H1 (cell line): ENCODE measurements at regions not wholly inside any gene's neighbourhood (a gene's known extent, or its start where the extent isn't known, plus 50 kb on each side); places are given as distances from the start of the nearest gene placed in this dataset.

Source experiments
- CTCF ChIA-PET: fragments of 300-600 bp; sonication (Branson Sonifier 250); formaldehyde crosslinking; loops from one replicate; lab custom pipeline; 2021; ENCODE audit not compliant: partially characterized antibody; lab: Charles Lee
- POLR2A ChIA-PET: fragments of 300-600 bp; sonication (Branson Sonifier 250); formaldehyde crosslinking; loops from one replicate; lab custom pipeline; 2021; ENCODE audit warnings: inconsistent platforms; ENCODE audit not compliant: partially characterized antibody; lab: Charles Lee
- DNase-seq, 2 experiments: peaks; one replicate each; pipeline versions ENCODE4 v3.0.0 to v3.0.0-alpha.2; 2010 to 2022; ENCODE audit warnings: low spot score in 2 of 2, low read depth in 1 of 2, mixed read lengths in 1 of 2
- FAIRE-seq: peaks from 2 replicates; lab custom pipeline; 2011; peaks lifted over from hg19 to GRCh38; lab: Jason Lieb, UNC
- H2AFZ ChIP-seq: 2 replicates; pipeline ENCODE4 v1.8.1; 2012; ENCODE audit warnings: low read length, inconsistent platforms
- H2AK5ac ChIP-seq: 2 replicates; pipeline ENCODE4 v1.6.1; 2013; ENCODE audit warnings: low read depth, low read length
- H2BK120ac ChIP-seq: replicated peaks from 2 replicates; pipeline ENCODE3; 2013; ENCODE audit warnings: low read depth, low read length, inconsistent platforms
- H2BK12ac ChIP-seq: 2 replicates; pipeline ENCODE4 v1.6.1; 2013; ENCODE audit warnings: low read depth, low read length
- H2BK15ac ChIP-seq: 2 replicates; pipeline ENCODE4 v1.6.1; 2013; ENCODE audit warnings: low read length
- H2BK20ac ChIP-seq: 2 replicates; pipeline ENCODE4 v1.6.1; 2013; ENCODE audit warnings: low read length
- H2BK5ac ChIP-seq: 2 replicates; pipeline ENCODE4 v1.6.1; 2013; ENCODE audit warnings: low read depth, low read length
- H3K14ac ChIP-seq: 2 replicates; pipeline ENCODE4 v1.6.1; 2013; ENCODE audit warnings: inconsistent platforms; ENCODE audit not compliant: insufficient read length
- H3K18ac ChIP-seq: 2 replicates; pipeline ENCODE4 v1.6.1; 2013; ENCODE audit warnings: low read length; ENCODE audit errors: extremely low read depth
- H3K23ac ChIP-seq: 2 replicates; pipeline ENCODE4 v1.6.1; 2013; ENCODE audit warnings: inconsistent platforms; ENCODE audit not compliant: insufficient read length
- H3K23me2 ChIP-seq: 2 replicates; pipeline ENCODE4 v1.6.1; 2013; ENCODE audit warnings: low read depth, low read length
- H3K27ac ChIP-seq: 2 replicates; pipeline ENCODE4 v1.6.1; 2011; ENCODE audit warnings: low read depth, low read length, inconsistent platforms
- H3K27me3 ChIP-seq, 4 experiments: replicated peaks in 1 of 4; 1 replicate in 1 of 4; 2 replicates in 3 of 4; pipeline versions ENCODE4 v1.6.1 to v1.8.1; 2011 to 2013; ENCODE audit warnings: low read length in 3 of 4, mild to moderate bottlenecking in 3 of 4, inconsistent platforms in 2 of 4, mixed read lengths in 2 of 4, moderate library complexity in 1 of 4; ENCODE audit not compliant: control insufficient read depth in 3 of 4, insufficient read depth in 3 of 4; ENCODE audit errors: extremely low read depth in 1 of 4
- H3K36me3 ChIP-seq, 4 experiments: 2 replicates each; pipeline versions ENCODE4 v1.6.1 to v1.8.1; 2011 to 2013; ENCODE audit warnings: mild to moderate bottlenecking in 4 of 4, low read length in 3 of 4, moderate library complexity in 2 of 4, control low read depth in 1 of 4, inconsistent platforms in 1 of 4; ENCODE audit not compliant: insufficient read depth in 4 of 4, control insufficient read depth in 2 of 4
- H3K4ac ChIP-seq: replicated peaks from 2 replicates; pipeline ENCODE3; 2013; ENCODE audit warnings: low read length, low read depth, mixed read lengths, inconsistent platforms; ENCODE audit not compliant: insufficient read length
- H3K4me1 ChIP-seq, 4 experiments: replicated peaks in 1 of 4; 1 replicate in 1 of 4; 2 replicates in 3 of 4; pipeline versions ENCODE4 v1.6.1 to v1.8.1; 2011 to 2013; ENCODE audit warnings: low read length in 3 of 4, inconsistent platforms in 2 of 4, mixed read lengths in 1 of 4; ENCODE audit not compliant: insufficient read depth in 4 of 4, control insufficient read depth in 3 of 4
- H3K4me2 ChIP-seq, 2 experiments: 2 replicates each; pipeline versions ENCODE4 v1.6.1 to v1.8.1; 2011 to 2013; ENCODE audit warnings: low read depth in 2 of 2, low read length in 2 of 2, control low read depth in 1 of 2, inconsistent platforms in 1 of 2, mild to moderate bottlenecking in 1 of 2; ENCODE audit not compliant: insufficient read depth in 1 of 2
- H3K4me3 ChIP-seq, 4 experiments: fragments of 200-600, 300-600 bp in 1 of 4; sonication (generic), shearing (Covaris generic), sonication (Bioruptor Twin) in 1 of 4; 2 replicates each; pipeline versions ENCODE4 v1.5.1 to v1.8.1; 2011 to 2016; ENCODE audit warnings: low read length in 4 of 4, low read depth in 3 of 4, control low read depth in 2 of 4, inconsistent platforms in 2 of 4, mild to moderate bottlenecking in 2 of 4, mixed read lengths in 1 of 4, moderate library complexity in 1 of 4; ENCODE audit not compliant: insufficient read depth in 2 of 4; ENCODE audit errors: extremely low read depth in 1 of 4
- H3K56ac ChIP-seq: replicated peaks from 2 replicates; pipeline ENCODE3; 2013; ENCODE audit warnings: low read depth, mild to moderate bottlenecking, mixed read lengths, low read length, inconsistent platforms; ENCODE audit not compliant: insufficient read length
- H3K79me1 ChIP-seq: 2 replicates; pipeline ENCODE4 v1.6.1; 2013; ENCODE audit warnings: low read depth, low read length, control low read depth
- H3K79me2 ChIP-seq, 2 experiments: 2 replicates each; pipeline versions ENCODE4 v1.6.1 to v1.8.1; 2012 to 2013; ENCODE audit warnings: low read length in 2 of 2, mild to moderate bottlenecking in 2 of 2, inconsistent platforms in 1 of 2; ENCODE audit not compliant: insufficient read depth in 2 of 2, control insufficient read depth in 1 of 2
- H3K9ac ChIP-seq, 4 experiments: replicated peaks in 1 of 4; 1 replicate in 1 of 4; 2 replicates in 3 of 4; pipeline versions ENCODE4 v1.6.1 to v1.8.1; 2011 to 2013; ENCODE audit warnings: low read depth in 3 of 4, low read length in 3 of 4, control low read depth in 2 of 4, mild to moderate bottlenecking in 2 of 4, moderate library complexity in 2 of 4, inconsistent platforms in 1 of 4; ENCODE audit errors: extremely low read depth in 1 of 4
- H3K9me3 ChIP-seq, 2 experiments: 2 replicates each; pipeline versions ENCODE4 v1.6.1 to v1.8.1; 2012 to 2013; ENCODE audit warnings: mild to moderate bottlenecking in 2 of 2, moderate library complexity in 2 of 2, control low read depth in 1 of 2, inconsistent platforms in 1 of 2, low read depth in 1 of 2, low read length in 1 of 2, mixed read lengths in 1 of 2; ENCODE audit not compliant: insufficient read depth in 2 of 2
- H4K20me1 ChIP-seq, 2 experiments: replicated peaks in 1 of 2; 2 replicates each; pipeline versions ENCODE3 to v1.8.1; 2011 to 2013; ENCODE audit warnings: inconsistent platforms in 2 of 2, low read length in 2 of 2, mild to moderate bottlenecking in 1 of 2; ENCODE audit not compliant: insufficient read depth in 2 of 2, control insufficient read depth in 1 of 2
- H4K5ac ChIP-seq: 2 replicates; pipeline ENCODE4 v1.6.1; 2013; ENCODE audit warnings: low read length, low read depth, mixed read lengths, inconsistent platforms; ENCODE audit not compliant: insufficient read length
- H4K8ac ChIP-seq: 2 replicates; pipeline ENCODE4 v1.8.0; 2013; ENCODE audit warnings: mild to moderate bottlenecking, moderate library complexity, low read length, inconsistent platforms; ENCODE audit not compliant: insufficient read depth; ENCODE audit errors: extremely low read depth
- H4K91ac ChIP-seq: replicated peaks from 2 replicates; pipeline ENCODE3; 2013; ENCODE audit warnings: low read length, mixed read lengths, inconsistent platforms; ENCODE audit not compliant: insufficient read length
- BACH1 ChIP-seq: IDR thresholded peaks from 2 replicates; pipeline ENCODE4 v1.6.1; 2012; ENCODE audit warnings: low read length, improper control_type of control experiment
- CEBPB ChIP-seq: IDR thresholded peaks from 2 replicates; pipeline ENCODE4 v1.6.1; 2012; ENCODE audit warnings: low read depth, low read length
- CHD2 ChIP-seq: IDR thresholded peaks from 2 replicates; pipeline ENCODE4 v1.6.1; 2012; ENCODE audit warnings: low read length, improper control_type of control experiment
- E2F6 ChIP-seq: IDR thresholded peaks from 2 replicates; pipeline ENCODE4 v1.6.1; 2012; ENCODE audit warnings: inconsistent platforms
- EGR1 ChIP-seq: IDR thresholded peaks from 2 replicates; pipeline ENCODE4 v1.6.1; 2011; ENCODE audit warnings: low read depth, low read length, borderline replicate concordance
- EP300 ChIP-seq, 2 experiments: IDR thresholded peaks; 1 replicate in 1 of 2; 2 replicates in 1 of 2; pipeline ENCODE4 v1.6.1; 2011 to 2012; ENCODE audit warnings: low read depth in 2 of 2, low read length in 2 of 2, mild to moderate bottlenecking in 2 of 2, borderline replicate concordance in 1 of 2, inconsistent platforms in 1 of 2, moderate library complexity in 1 of 2
- KDM4A ChIP-seq: IDR thresholded peaks from one replicate; pipeline ENCODE4 v1.7.1; 2012; ENCODE audit warnings: low read depth, mild to moderate bottlenecking, moderate library complexity, low read length, inconsistent platforms; ENCODE audit not compliant: severe bottlenecking
- MAFK ChIP-seq: IDR thresholded peaks from 2 replicates; pipeline ENCODE4 v1.6.1; 2012; ENCODE audit warnings: low read depth, mild to moderate bottlenecking, improper control_type of control experiment, low read length
- PHF8 ChIP-seq: fragments of 200-600 bp; sonication (generic); conservative IDR thresholded peaks from 2 replicates; pipeline ENCODE4 v1.7.1; 2012; ENCODE audit warnings: low read depth, mild to moderate bottlenecking, inconsistent platforms, low read length, moderate library complexity
- POLR2AphosphoS5 ChIP-seq: IDR thresholded peaks from 2 replicates; pipeline ENCODE4 v1.6.1; 2011; ENCODE audit warnings: low read depth, low read length
- RFX5 ChIP-seq: IDR thresholded peaks from 2 replicates; pipeline ENCODE4 v1.6.1; 2011; ENCODE audit warnings: low read depth, low read length, improper control_type of control experiment, borderline replicate concordance
- RNF2 ChIP-seq: fragments of 200-900, 300-1000 bp; sonication (generic); IDR thresholded peaks from 2 replicates; pipeline ENCODE4 v1.7.1; 2016; ENCODE audit warnings: borderline replicate concordance, low read depth, mild to moderate bottlenecking, antibody characterized with exemption, low read length; ENCODE audit not compliant: poor library complexity, severe bottlenecking; ENCODE audit errors: missing control alignments
- SAP30 ChIP-seq: fragments of 300-600 bp; sonication (generic); IDR thresholded peaks from 2 replicates; pipeline ENCODE4 v1.7.1; 2012; ENCODE audit warnings: low read length, moderate library complexity, mild to moderate bottlenecking, inconsistent platforms; ENCODE audit not compliant: insufficient read depth, insufficient replicate concordance
- SUZ12 ChIP-seq: fragments of 200-600 bp; sonication (generic); IDR thresholded peaks from 2 replicates; pipeline ENCODE4 v1.6.1; 2012; ENCODE audit warnings: mild to moderate bottlenecking, inconsistent platforms, low read length, moderate library complexity, mixed read lengths
- WGBS, 2 experiments: shearing (Covaris generic) in 1 of 2; methylation state at CpG; one replicate each; pipeline versions ENCODE4 v1.1.6 to v1.1.7; 2013 to 2015; ENCODE audit warnings: low lambda C conversion rate in 2 of 2, mixed read lengths in 2 of 2, inconsistent platforms in 1 of 2, low coverage in 1 of 2, missing lambda C conversion rate in 1 of 2; ENCODE audit not compliant: insufficient replicate concordance in 2 of 2, insufficient coverage in 1 of 2, insufficient read length in 1 of 2; ENCODE audit errors: extremely low coverage in 1 of 2, missing lambda C conversion rate in 1 of 2; 5-methylcytosine and 5-hydroxymethylcytosine counted together

DNA sequence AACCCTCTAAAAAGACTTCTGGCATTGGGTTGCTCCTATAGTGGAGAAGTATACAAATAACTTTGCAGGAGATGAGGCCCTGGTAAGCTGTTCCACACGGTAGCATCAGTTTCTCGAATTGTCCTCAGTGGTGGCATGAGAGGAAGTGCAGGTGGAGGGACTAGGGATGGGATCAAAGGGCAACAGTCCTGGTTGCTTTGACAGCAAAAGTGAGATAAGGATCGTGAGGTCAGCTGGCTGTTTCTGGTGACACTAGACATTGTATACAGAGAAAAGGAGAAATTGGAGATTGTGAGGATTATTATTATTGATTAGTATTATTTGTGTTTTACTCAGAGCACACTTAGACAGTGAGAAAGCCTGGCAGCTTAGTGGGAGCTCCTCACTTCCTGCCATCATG, 61.3 kb upstream of the EXOC2 start:
- H2BK20ac ChIP-seq, result no peak overlapping the region
- no peaks in the 10 kb centered on the region for H3K79me2 ChIP-seq
- H4K91ac ChIP-seq, result no peak overlapping the region
- FAIRE-seq (no peak), DNase-seq (no peak)
- WGBS, 2 experiments, result 83% methylated on average over 3 of the region's 3 CpGs; no CpG with 5 or more reads in 1 of the 2 experiments
- no peak overlapping the region for H2AFZ ChIP-seq
- H3K23ac ChIP-seq, result no peak overlapping the region
- H3K4me2 ChIP-seq, result no peak overlapping the region
- no peak overlapping the region for H3K4ac ChIP-seq
- no peak overlapping the region for H4K8ac ChIP-seq
- H4K5ac ChIP-seq, result no peak overlapping the region
- H3K14ac ChIP-seq, result no peak overlapping the region
- H3K79me1 ChIP-seq, result no peaks in the 10 kb centered on the region
- ChIA-PET CTCF (interaction anchor here (0.9 to 1.4 kb wide), 4 partner anchors 12 to 61 kb away, joined by 3 read pairs; partner anchors contain the start of gene EXOC2), POLR2A (no interaction called here)
- H3K4me1 ChIP-seq, result no peaks in the 10 kb centered on the region
- H3K27me3 ChIP-seq, result no peaks in the 10 kb centered on the region
- no peak overlapping the region for H2BK5ac ChIP-seq
- no peak overlapping the region for H2AK5ac ChIP-seq
- no peak overlapping the region for H3K9ac ChIP-seq
- H2BK15ac ChIP-seq, result no peak overlapping the region
- H3K18ac ChIP-seq, result no peak overlapping the region
- no peak overlapping the region for H3K56ac ChIP-seq
- H2BK12ac ChIP-seq, result no peak overlapping the region
- no peaks in the 10 kb centered on the region for H4K20me1 ChIP-seq
- no peaks in the 10 kb centered on the region for H3K23me2 ChIP-seq
- H3K4me3 ChIP-seq, result no peak overlapping the region
- H2BK120ac ChIP-seq, result no peak overlapping the region
- H3K36me3 ChIP-seq, result no peaks in the 10 kb centered on the region
- H3K9me3 ChIP-seq, result no peaks in the 10 kb centered on the region; a peak in 1 of 4 replicates
- H3K27ac ChIP-seq, result no peak overlapping the region
- TF ChIP-seq CEBPB (no peak), KDM4A (no peak), CHD2 (no peak), RFX5 (no peak), SUZ12 (no peak), EGR1 (no peak), MAFK (no peak), POLR2AphosphoS5 (no peak), E2F6 (no peak), EP300 (IDR thresholded peaks at IDR 0.05; ENCODE audit: borderline replicate concordance in 1 of 2, low read depth in 2 of 2, low read length in 2 of 2) (no peak), BACH1 (no peak), RNF2 (no peak), PHF8 (no peak), SAP30 (no peak)
